ENCODE measurements at regions not wholly inside any gene's neighbourhood (a gene's known extent, or its start where the extent isn't known, plus 50 kb on each side); places are given as distances from the start of the nearest gene placed in this dataset.

- no peak for TF ChIP-seq CTCF (IDR thresholded peaks at IDR 0.05 in 8 of 11, conservative IDR thresholded peaks at IDR 0.05 in 3 of 11)
- no peak for TF ChIP-seq POLR2A (IDR thresholded peaks at IDR 0.05)
- no peak for TF ChIP-seq POLR2AphosphoS5 (IDR thresholded peaks at IDR 0.05)
Measured at GRCh38 chrX:116823677-116824076, 360.9 kb upstream of the CT83 start.
